Stimulated activated CD8-positive, alpha-beta memory T cell treated with anti-CD3 and anti-CD28 coated beads, Interleukin-15, amount 100 ng/mL, for 24 hours (primary cell): ENCODE measurements at regions not wholly inside any gene's neighbourhood (a gene's known extent, or its start where the extent isn't known, plus 50 kb on each side); places are given as distances from the start of the nearest gene placed in this dataset.
"Not testable (repeated sequence)": the region's sequence is repeated elsewhere in the genome, so short reads cannot be mapped to it uniquely, and the experiment has no call there.

Experiments used
- DNase-seq: peaks from one replicate; pipeline ENCODE4 v3.0.0-alpha.2; 2020; ENCODE audit warnings: low read depth

DNA sequence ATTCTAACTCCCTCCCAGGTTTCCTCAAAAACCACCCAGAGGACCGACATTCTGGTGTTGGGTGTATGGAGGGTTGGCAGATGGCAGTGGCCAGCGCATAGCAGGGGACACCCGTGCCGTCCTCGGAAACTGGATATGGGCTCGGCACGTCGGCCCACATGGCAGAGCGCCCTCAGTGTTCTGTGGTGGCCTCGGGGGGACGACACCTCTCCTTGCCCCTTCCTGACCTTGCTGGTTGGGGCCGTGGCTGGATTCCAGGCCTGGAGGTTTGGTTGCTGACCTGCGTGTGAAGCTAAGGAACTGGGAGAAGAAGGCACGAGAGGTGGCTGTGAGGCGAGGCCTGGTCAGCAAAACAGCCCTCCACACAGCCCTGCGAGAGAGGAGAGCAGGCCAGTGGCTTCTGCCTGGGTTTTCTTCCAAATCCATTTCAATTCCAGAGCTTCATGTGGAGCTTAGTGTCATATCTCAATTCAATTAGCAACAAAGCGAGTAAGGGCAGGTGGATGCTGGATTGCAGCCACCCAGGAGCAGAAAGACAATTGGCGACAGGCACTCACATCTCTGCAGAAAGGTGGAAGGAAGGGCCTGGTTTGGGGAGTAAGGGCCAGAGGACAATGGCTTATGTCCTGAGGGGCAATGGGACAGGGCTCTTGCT, 478.4 kb downstream of the BRD1 start:
- DNase-seq = no peak

DNA sequence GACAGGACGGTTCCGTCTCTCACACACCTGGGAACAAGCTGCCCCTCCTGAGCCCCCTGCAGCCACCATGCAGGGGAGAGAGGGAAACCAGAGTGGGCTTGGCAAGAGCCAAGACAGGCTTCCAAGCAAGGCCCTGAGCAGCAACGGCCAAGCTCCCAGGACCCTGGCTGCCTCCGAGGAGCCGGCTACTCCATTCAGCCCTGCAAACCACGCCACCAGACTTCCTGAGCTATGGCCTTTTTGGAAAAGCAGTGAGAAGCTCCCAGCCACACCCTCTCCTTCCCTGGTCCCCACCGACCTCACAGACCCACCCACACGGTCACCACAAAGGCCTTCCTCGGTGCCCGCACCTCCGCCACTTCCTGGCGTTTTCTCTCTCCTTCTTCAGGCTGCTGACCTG, 479.0 kb downstream of the BRD1 start:
- DNase-seq = no peak

DNA sequence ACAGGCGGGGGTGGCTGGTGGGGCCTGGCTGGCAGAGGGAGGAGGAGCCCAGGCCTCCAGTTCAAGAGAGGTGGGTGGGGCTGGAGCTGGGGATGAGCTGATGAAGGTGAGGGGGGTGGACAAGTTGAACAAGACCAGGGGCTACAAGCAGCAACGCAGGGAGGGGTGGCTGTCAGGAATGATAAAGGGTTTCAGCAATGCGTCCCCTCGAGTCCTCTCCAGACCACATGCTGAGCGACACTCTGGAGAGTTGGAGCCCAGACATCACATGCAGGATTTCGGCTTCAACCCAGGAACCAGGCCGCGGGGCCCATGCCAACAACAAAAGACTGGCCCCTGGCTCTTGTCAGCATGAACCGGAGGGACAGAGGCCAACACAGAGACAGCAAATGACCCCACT, 480.3 kb downstream of the BRD1 start:
- no peak for DNase-seq

DNA sequence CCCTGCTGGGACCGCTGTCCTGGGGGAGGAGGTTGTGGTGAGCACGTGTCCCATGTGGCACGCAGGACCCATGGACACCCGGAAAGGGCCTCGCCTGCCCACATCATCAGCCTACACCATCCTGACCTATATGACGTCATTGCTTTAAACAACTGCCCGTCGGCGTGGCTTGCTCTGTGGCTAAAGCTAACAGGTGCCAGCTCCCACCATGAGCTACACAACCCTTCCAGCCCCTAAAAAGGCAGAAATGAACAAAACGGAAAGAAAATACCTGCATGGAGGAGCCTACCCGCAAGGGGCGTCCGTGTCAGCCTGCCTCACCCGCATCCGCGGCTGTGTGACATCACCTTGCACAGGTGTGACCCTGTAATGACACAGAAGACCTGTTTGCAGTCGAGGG, 481.8 kb downstream of the BRD1 start:
- no peak for DNase-seq

DNA sequence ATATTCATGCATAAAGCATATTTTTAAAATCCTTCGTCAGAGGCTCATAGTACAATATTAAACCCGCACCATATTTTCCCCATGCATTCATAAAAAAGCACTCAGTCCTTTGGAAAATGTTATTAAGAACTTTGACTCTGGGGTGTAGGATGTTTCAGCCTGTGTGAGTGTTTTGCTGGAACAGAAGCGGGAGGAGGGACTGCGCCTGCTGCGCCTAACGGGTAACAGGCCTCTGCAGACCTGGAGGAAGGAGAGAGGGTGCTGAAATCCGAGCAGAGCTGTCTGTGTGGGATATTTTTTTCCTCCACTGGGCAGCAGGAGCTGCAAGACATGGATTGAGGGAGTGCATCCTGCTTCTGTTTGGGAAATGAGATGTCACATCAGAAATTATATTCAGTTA, 483.0 kb downstream of the BRD1 start:
- no peak for DNase-seq

DNA sequence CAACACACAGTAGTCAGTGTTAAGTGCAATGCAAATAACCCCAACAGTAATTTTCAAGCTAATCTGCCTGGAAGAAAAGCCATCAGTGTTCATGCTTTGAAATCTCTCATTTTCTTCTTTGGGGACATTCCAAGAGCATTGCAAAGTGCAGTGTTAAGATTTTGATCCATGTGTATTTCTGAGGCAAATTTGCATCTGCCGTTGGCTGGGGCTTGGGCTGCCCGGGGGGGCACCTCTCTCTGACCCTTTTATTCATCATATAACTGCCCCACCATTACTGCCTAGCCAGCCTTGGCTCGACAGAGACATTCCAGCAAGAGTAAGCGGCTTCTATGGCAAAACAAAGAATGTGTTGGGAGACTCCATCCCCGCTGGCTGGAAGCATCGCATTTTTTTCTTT, 483.5 kb downstream of the BRD1 start:
- no peak for DNase-seq

DNA sequence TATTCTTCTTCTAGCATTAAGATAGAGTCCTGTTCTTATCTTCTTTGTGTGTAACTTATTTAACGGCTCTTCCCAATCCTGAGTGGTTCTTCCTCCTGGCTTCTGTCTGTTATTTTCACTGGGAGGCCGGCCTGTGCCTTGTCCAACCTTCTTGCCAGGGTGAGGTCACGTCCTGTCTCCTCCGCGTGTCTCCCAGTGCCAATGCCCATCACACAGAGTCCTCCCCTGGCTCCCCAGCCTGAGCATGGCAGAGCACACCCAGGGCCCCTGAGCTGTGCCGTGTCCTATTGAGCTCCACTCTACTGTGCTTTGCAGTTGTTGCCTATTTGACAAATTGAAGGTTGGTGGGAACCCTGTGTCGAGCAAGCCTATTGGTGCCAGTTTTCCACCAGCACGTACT, 487.3 kb downstream of the BRD1 start:
- no peak for DNase-seq

DNA sequence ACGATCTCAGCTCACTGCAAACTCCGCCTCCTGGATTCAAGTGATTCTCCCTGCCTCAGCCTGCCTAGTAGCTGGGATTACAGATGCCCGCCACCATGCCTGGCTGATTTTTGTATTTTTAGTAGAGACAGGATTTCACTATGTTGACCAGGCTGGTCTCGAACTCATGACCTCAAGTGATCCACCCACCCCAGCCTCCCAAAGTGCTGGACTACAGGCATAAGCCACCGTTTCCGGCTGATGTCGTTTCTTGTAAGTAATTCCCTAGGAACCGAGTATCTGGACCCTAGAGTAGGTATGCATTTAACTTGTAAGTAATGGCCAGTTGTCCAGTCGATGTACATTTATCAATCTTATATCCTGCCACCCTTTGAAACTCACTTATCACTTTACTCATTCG, 491.2 kb downstream of the BRD1 start:
- not testable (repeated sequence) for DNase-seq

DNA sequence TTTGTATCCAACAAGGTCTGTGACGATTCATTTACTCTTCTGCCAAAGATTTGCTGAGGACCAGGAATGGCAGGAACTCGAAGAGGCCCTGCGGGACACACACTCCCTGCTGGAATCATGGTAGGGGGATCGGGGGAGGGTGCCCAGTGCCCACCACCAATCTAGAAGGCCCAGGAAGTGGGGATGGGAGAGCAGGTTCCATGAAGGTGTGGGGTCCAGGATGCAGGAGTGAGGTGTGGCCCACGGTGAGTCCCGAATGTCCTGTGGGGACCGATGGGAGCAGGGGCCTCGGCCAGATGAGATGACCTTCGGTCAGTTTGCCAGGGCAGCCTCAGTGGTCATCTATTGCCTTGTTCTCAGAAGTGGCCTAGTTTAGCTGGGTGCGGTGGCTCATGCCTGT, 492.7 kb downstream of the BRD1 start:
- DNase-seq = no peak

DNA sequence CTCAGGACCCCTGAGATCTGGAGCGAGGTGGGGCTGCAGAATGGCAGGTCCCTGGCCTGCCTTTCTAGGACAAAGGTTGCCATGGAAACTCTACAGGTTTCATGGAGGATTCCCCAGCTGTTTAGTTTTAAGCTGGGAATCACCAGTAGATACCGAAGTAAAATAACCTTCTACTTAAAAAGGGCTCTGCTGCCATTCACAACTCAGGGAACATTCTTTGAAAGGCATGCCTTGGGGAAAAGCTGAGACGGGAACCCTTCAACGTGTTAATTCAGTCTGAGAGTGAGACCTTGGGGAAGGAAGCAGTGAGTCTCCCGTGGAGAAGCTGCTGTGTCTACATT, 493.3 kb downstream of the BRD1 start:
- DNase-seq = no peak

DNA sequence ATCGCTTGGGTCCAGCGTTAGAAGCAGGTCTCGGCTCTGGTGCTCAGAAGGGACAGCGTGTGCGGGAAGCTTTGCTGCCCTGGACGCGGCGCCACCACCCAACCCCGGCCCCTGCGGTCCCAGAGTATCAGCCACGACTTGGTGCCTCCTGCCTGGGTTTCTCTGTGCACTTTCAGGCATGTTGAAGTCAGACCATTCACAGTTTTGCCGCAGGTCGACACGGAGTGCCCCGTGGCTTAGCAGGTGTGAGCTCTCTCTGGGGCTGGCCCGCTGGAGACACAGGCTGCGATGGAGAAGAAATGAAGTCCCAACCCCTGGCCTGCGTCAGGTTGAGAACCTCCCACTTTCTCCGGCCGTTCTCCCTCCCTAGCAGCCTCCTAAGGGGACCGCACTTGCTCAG, 494.5 kb downstream of the BRD1 start:
- DNase-seq = no peak

DNA sequence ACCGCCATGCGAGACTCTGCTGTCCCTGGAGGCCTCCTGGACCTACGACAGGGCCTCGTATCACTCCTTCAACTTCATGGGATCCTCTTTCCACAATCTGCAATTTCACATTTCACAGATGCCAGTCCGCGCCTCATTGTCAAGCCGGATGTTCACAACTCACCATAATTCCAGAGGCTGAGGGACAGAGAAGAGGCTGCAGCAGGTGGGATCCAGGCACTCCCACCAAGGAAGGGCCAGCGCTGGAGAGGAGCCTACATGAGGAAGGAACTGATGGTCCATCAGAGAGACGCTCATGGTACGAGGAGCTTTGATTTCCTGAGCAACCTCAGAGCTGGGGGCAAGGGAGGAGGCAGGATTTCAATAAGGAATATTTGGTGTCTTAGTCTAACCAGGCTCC, 495.0 kb downstream of the BRD1 start:
- DNase-seq = no peak

DNA sequence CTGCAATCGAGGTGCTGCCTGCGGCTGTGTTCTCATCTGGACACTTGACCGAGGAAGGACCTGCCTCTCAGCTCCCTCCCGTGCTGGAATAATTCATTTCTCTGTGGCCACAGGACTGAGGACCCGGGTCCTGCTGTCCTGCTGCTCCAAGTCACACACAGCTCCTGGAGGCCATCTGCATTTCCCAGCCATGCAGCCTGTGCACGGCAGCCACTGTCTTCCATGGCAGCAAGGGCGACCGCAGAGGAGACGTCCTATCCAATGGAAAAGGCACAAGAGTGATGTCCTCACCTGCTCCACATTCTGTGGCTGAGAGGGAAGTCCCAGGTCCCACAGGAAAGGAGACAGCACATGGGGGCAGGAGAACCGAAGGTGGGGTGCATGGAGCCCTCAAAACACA, 495.8 kb downstream of the BRD1 start:
- DNase-seq = no peak

DNA sequence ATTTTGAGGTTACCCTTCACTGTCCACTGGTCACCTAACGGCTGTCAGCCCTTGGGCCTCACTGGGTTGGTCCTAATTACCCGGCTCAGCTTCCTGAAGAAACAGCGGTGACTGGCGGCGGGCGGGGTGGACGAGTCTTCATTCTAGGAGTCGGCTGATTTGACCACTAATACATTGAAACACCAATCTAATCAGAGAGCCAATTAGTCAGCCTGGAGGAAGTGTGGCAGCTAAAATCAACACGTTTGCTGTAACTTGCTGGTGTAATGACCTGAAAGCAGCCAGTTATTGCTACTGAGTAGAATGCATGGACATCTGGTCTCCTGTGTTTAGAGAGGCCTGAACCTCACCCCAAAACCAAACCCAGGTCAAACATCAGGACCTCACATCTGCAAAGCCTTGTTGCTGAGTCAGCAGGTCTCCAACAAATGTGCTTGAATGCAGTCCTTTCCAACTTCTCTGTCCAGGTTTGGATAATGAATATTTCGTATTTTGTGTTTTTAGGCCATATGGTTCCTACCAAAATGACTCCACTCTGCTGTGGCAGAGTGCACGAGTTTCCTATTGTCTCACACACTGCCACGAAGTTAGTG, 496.4 kb downstream of the BRD1 start:
- DNase-seq = no peak

DNA sequence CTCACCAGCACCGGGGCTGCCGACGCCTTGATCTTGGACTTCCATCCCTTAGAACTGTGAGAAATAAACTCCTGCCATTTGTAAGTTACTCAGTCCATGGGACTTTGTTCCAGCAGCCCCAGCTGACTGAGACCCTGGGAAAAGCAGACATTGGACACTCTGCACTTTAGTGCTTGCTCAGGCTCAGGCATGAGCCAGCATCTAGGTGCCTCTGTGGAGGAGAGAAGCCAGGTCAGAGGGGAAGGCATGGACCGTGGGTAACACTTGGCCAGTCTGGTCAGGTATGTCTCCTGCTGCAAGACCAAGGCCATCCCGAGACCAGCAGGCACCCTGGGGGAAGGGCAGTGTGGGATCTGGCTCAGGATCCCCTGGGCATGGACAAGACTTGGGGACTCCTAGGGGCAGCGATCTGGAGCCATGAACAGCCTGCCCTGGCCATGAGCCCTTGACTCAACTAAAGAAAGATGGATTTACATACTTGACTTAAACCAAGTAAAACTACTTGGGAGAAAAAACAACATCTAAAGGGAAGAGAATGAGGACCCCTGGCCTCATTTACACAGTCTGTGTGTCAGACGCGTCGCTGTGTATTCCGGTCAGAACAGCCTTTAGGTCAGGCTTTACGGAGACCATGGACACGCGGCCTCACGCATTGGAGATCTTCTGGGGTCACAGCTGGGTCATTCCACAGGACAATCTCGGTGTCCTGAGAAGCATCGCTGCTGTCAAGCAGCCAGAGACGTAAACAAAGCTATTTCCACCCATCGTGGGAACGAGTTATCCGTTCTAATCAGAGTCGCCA, 497.1 kb downstream of the BRD1 start:
- no peak for DNase-seq

DNA sequence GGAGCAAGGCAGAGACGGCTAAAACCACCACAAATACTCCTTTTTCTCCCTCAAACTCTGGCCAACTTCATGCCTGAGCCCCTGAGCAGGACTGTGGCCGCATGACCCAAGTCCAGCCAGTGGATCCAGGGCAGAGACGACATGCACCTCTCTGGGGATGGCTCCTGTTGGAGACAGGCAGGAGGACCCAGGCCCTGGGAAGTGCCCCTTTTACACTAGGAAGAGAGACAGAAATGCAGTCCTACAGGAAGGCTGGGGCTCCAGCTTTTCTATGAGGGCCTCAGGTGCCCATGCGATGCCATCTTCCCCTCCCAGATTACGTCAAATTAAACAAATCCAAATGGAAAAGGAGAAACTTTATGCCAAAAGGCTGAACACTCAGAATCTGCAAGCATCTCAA, 498.0 kb downstream of the BRD1 start:
- no peak for DNase-seq

DNA sequence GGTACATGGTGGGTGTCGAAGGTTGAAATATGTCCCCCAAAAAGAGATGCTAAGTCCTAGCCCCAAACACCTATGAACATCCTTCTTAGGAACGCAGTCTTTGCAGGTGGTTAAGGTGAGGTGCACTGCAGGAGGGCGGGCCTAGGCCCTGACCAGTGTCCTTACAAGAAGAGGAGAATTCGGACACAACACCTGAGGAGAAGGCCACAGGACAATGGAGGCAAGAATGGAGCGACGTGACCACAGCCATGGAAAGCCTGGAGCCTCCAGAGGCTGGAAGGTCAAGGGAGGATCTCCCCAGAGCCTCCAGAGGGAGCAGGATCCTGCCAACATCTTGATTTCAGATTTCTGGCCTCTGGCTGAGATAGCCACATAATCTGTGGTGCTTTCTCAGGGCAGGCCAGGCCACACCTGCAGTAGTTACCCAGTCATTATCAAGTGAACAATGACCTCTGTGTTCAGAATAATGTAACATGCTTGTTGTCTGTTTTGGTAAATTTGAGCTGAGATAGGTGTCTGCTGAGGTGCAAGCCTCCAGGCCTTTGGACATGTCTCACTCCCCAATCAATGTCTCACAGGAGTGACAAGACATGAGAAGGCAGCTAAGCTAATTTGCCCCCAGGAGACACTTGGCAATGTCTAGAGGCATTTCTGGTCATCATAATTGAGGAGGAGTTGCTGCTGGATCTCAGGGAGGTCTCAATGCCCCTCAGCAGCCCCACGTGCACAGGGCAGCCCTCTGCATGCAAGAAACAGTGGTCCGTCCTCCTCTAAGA, 498.9 kb downstream of the BRD1 start:
- DNase-seq = no peak

DNA sequence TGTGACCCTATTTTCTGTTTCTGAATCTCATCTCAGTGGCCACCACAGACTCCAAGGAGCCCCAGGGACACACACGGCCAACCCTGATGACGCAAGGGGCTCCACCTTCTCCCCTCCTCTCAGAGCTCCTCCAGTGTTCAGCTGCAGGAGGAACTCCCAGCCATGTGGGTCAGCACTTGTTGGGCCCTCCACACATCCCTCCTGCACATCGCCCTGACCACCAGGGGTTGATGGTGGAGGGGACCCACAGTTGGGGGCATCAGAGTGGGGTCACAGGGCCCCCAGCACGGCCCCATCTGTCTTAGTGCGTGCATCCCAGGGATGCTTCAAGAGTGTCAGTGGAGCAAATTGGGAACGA, 499.6 kb downstream of the BRD1 start:
- no peak for DNase-seq

DNA sequence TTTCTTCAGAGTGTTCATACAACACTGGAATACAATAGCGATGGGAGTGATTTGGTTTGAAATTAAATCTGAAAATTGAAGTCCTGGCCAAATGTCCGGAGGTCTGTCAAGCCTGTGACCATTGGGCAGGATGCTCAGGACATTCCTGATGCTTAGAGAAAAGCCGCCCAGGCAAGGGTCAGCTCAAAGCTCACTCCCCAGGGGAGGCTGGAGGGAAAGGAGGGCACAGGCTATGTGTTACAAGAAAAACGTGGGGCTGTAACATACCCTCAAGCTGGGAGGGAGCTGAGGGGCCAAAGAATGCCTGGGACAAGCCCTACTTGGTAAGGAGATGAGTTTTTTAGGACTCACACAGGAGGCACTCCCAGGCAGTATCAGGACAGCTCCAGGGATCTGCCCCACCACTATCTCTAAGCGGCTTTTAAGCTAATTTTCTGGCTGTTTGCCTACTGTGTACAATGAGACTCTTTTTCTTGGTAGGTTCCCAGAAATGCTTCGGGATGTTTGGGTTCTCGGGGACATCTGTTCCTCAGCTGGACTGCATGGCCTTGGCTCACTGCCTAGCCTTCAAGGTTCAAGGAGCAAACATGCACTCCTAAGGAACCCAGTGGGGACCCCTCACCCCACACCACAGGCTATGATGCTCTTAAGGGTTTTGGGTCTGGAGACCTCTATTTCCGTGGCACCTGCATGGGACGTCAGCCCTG, 500.1 kb downstream of the BRD1 start:
- DNase-seq = no peak

DNA sequence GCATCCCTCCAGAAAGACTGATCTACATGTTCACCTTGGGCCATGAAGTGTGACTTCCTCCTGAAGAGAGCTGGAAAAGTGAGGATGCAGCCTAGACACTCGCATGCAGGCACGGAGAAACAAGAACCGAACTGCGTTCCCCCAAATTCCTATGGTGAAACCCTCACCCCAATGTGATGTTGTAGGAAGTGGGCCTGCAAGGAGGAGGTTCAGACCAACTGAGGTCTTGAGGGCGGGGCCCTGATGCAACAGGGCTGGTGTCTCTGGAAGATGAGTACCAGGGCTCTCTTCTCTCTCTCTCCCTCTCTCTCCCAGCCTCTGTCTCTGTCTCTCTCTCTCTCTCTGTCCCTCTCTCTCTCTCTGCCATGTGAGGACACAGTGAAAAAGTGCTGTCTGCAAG, 501.1 kb downstream of the BRD1 start:
- no peak for DNase-seq

DNA sequence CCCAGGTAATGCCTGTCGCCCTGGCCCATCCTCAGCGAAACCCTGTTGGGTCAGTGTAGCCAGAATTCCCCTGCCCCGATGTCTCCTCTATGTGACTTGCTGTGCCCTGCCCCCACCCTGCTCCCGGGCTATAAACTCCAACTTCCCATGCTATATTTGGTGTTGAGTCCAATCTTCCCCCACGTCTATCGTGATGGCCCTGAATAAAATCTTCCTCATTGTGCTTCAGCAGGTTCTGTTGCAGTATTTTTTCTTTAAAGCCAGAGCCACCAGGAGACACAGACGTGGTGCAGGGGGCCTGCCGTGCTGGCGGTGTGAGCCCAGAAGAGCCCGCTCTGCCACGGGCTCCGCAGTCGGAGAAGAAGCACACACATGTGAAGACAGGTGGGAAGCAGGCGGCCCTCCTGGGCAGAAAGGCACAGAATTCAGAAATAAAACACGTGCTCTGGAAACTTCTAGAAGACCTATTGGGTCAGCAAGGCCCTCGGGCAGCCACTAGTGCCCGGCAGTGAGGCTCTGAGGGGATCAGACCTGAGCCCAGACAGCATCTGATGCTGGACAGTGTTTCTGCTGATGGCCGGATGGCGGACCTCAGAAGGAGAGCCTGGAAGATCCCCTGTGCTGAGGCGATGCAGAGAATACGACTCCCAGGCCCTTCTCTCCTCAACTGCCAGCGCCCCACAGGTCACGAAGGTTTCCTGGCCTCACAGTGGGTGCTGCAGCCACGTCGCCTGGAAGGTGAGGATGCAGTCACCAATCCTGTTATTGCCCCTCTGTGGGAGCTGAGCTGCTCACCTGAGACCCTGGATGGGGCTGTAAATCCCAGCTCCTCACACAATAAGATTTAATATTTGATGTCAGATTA, 501.9 kb downstream of the BRD1 start:
- no peak for DNase-seq
